HG02870 (cell line): ENCODE measurements at regions not wholly inside any gene's neighbourhood (a gene's known extent, or its start where the extent isn't known, plus 50 kb on each side); places are given as distances from the start of the nearest gene placed in this dataset.
A peak's percentile ranks its signal among the peaks of the same experiment; 100 is the strongest.

Experiments used
- ATAC-seq: cut with Tn5 transposase; IDR thresholded peaks from one replicate; pipeline ENCODE4 v1.9.1; 2021; ENCODE audit warnings: mild to moderate bottlenecking, moderate library complexity; ENCODE audit not compliant: unreplicated experiment

DNA sequence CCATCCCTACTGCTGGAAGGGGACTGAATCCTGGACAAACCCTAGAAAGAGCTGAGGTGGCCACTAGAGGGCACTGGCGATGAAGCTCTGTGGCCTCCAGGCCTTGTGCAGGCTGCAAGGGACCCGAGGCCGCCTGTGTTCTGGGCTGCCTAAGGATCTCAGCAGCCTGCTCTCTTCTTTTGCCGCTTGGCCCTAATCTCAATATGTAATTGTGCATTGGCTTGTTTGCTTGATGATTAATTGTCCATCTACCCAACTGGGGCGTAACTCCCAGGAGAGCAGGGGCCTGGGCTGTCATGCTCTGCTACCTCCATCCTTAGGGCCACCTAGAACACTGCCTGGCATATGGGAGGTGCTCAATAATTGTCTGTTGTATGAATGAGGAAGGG, 73.8 kb downstream of the SYNE3 start:
- ATAC-seq, result peak; percentile 71

DNA sequence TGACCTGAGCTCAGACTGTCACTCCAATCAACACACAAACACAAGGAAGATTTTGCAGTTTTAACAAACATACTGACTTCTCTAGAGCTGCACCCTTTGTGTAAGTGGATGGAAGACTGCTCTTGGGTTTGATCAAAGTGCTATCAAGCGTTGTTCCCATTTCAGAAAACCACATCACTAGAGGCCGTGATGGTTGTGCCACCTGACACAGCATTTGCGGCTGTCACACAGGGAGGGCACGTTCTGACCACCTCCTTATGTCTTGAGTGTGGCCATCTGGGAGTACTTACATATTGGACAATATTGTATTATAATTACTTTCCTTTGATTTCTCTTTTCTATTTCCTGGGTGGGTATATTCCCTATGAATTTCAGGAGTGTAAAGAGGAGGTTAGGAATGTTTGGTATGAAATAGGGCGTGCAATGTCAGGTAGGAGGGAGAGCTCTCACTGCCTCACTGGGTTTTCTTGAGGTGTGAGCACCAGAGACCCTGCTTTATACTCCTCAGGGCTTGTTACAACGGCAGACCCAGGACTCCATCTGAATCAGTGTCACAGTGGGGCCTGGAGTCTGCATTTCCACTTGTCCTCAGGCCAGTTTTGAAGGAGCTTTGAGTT, 74.3 kb downstream of the SYNE3 start:
- ATAC-seq, result no peak

DNA sequence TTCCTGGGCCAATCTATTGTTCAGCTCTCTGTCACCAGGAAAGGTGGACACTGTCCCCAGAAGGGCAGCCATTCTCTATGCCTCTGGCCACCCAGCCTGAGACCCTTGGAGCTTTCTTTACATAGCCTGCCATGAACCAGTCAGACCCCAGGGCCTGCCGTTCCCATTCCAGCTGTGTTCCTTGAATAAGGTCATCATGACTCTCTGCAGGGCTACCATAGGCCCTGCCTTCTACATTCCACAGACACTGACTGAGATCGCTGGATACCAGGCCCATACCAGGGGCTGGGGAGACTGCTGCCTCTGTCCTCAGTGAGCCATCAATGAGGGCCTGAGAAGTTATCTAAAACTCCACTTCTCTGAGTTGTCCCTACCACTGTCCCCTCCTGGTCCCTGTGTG, 75.5 kb downstream of the SYNE3 start:
- ATAC-seq, result no peak

DNA sequence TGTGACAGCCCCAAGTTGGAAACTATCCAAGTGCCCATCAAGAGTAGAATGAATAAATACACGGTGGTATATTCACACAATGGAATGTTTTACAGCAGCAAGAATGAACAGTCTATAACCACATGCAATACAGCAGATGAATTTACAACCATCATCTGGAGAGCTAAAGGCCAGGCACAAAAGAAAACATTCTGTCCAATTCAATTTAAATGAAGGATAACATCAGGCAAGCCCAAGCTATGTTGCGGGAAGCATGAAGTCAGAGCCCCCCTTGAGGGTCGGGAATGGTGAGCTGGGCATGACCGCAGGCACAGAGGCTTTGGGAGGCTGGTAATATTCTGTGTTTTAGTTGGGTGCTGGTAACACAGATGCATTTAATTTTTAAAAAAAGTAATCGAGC, 76.0 kb downstream of the SYNE3 start:
- ATAC-seq, result no peak

DNA sequence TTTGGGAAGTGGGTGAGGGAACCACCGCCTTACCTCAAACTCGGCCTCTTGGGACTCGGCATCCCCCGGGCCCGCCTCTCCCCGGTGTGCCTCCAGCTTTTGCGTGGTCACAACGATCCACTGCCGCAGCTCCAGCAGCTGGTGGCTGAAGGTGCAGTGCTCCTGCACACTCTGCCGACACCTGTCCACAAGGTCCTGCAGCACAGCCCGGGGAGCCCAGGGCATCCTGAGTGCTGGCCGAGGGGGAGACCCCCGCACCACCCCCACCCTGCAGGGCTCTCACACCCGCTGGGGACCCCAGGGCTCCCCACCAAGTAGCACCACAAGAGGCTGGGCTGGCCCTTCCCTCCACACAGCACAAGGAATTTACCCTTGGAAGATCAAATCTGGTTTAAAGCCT, 76.6 kb downstream of the SYNE3 start:
- no peak for ATAC-seq

DNA sequence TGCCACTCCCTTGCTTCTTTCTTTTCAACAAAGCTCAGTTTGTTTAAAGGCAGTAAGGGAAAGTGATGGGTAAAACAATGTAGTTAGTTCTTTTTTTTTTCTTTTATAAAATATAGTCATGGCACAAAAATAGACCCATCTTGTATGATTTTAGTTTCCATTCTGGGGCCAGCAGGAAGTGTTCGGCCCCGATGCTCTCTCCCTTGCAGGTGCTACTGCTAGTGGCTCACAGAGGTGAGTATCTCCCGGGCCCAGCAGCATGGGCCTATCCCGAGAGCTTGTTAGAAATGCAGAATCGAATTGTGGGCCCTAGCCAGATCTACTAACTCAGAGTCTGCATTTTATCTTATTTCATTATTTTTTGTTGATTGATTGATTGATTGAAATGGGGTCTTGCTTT, 78.7 kb downstream of the SYNE3 start:
- no peak for ATAC-seq

DNA sequence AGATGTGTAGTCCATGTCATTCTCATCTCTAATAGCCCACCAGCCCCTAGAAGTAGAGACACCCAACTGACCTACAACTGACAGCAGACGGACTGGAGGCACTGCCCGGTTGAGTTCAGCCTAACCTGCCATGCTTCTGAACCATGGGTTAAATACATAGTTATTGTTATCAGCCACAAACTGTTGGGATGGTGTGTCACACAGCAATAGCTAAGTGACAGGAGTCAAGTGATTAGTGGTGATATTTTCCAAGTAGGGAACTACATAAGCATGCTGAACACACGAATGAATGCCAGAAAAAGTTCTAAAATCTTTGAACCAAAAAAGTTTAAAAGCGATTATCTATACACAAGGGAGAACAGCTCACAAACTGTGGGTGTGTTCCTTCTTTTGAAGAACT, 80.1 kb downstream of the SYNE3 start:
- ATAC-seq, result no peak

DNA sequence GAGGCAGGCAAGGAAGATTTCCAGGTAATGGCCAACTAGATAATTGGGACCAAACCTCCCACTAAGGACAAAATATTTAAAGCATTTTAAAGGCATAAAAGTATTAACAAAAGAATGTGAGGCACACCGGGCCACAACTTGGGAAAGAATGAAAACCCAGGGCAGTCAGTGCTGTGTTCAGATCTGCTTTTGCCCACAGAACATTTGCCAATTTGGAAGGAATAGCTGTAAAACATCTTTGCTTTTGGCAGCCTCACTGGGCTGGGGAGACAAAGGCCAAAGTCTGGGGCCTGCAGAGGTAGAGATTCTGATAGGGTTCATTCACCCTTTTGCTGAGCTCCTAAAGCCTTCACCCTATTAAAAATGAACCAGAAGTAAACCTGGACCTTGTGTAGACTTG, 82.3 kb downstream of the SYNE3 start:
- ATAC-seq, result no peak

DNA sequence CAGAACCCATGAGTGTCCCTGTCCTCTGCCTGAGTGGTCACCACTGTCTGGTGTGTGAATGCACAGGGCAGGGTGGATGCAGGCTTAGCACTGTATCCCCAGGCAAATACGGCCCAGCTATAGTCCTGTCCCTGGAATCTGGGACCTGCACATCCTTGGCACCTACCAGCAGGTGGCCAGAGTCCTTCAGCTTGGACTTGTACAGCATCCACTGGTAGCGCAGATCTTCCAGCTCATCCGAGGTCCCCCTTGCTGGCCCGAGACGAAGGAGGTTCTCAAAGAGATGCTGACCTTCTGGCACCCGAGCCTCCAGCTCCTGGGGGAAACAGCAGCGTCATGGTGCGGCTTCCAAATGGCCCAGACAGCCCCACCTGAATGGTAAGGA, 83.4 kb downstream of the SYNE3 start:
- no peak for ATAC-seq

DNA sequence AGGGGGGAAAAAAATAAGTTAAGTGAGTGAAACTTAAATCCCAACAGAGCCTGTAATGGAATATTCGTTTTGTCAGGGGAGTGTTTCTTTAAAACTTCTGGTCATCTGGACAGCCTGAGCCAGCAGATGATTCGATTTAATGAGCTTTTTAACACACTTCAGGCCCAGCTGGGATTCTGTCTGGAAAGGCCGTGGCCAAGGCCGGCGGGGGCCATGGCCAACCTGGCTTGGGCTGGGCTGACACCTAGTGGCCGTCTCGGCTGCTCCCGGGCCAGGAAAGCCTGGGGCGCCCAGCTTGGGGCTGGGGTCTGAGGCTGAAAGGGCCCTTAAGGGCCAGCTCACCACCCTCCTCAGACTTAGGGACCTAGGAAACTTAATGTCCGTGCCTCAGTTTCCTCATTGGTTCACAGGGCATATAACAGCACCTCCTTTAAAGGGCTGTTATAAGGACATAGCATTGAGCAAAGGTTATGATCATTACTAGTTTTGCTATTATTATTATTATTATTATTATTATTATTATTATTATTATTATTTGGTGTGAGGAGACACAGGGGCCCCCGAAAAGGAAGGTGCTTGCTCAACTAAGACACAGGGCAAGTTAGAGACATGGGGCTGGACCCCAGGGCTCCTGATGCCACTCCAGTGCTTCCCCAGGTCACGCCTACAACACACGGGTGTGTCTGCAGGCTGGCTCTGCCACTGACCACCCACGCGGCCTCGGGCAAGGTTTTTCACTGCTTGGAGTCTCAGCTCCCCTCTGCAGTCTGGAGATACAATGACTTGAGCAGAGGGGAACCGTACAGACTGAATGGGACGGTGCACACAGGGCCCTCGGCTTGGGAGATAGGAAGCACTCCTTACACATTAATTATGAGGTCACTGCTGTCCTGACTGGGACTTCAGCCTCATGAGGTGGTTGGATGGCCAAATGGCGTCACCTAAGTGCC, 84.0 kb downstream of the SYNE3 start:
- no peak for ATAC-seq

DNA sequence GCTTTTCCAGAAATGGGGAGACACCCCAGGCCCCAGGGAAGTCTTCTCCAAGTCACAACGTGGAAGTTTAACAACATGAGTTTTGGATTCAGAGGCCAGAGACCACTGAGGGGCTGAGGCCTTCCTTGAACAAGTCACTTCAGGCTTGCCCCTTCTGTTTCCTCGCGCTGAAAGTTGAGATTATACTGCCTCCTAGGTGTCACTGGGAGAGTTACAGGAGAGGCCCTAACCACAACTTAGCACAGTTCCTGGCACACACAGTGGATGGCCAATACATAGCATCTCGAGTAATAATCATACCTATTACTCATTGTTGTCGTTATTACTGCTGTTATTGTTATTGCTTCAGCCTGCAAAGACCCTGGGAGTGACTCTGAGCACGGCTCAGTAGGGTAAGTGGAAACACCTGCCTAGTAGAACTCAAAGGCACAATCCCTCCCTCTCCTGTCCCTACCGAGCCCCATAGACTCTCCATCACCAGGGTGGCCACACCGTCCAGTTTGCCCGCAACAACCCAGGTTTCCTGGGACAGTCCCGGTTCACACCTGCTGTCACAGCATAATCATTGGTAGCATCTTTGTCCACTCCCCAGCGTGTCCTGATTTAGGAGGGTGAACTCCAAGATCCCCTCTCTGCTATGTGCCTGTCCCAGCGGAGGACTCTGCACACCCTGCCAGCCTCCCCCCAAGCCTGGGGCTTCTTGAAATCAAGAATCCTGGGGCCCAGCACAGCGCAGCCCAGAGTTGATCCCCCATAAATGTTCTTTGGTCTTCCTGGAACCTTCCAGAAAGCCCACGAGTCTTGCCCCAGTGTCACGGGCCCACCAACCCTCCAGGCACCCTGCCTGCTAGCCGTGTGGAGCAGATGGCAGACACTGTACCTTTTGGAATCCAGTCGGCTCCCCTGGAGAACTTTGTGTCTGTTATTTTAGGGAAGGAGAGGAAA, 85.0 kb downstream of the SYNE3 start:
- no peak for ATAC-seq

DNA sequence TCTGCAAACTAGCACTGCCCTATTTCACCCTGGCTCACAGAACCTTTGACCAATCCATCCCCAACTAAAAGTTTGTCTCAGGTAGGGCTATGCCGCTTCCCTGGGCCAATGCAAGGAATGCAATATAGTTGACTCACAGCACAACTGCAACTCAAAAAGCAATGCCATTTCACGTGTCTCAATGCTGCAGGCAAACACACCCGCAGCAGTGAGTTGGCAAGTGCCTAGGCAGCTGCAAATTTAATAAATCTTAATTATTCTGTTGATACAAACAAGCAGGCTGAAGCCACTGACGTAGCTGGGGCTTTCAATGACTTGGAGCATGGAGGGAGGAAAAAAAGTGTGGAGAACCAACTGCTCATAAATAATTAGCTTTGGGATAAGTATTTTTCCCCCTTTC, 87.9 kb downstream of the SYNE3 start:
- no peak for ATAC-seq

DNA sequence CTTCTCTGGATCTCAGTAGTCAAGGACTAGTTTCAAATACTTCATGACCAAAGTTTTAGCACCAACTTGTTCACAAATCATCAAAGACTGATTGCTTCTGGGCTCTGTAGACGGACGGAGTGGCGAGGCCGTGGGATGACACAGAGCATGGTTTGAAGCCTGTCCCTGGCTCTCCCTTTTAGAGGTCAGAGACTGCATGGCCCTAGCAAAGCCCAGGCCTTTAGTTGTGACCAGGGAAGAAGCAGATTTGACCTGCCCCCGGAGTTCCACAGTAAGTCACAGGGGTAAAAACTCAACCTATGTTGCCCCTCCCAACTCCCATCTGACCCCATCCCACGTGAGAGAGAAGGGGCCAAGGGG, 90.4 kb downstream of the SYNE3 start:
- no peak for ATAC-seq

DNA sequence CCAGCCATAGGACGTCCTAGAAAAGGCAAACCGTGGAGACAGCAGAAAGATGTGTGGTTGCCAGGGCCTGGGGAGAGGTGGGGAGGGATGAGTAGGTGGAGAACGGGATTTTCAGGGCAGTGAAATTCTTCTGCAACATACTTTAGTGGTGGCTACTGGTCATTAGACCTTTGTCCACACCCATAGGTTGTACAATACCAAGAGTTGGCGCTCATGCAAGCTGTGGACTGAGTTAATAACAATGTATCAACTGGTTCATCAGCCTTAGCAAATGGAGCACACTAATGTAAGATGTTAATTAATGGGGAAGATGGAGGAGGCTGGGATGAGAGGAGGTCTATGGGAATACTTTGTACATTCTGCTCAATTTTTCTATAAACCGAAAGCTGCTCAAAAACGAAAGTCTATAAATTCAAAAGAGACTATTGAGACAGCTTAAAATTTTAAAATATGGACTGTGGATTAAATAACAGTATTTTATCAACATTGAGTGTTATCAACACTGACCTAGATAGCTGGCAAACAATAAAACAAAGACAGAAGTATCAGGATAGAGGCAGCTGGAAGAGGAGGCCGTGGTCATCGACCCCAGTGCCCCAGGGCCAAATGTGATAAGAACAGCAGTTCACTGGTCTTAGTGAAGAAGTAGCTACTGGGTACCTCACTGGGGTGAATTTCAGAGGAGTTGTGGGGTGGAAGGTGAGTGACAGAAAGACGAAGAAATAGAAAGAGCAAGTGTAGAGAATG, 90.9 kb downstream of the SYNE3 start:
- ATAC-seq, result no peak

DNA sequence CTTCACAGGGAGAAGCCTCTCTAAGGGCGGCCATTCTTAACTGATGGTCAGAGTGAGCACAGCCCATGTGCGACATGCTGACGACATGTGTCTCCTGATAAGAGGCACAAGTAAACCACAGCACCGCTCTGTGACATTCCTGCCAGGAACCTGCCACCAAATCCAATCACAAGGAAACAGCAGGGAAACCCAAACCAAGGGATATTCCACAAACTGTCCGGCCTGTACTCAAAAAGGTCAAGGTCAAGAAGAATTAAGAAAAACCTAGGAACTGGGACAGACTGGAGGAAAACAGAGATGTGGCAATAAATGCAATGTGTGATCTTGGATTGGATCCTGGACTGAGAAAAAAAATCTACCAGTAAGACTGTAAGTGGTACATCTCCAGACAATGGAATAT, 91.9 kb downstream of the SYNE3 start:
- no peak for ATAC-seq

DNA sequence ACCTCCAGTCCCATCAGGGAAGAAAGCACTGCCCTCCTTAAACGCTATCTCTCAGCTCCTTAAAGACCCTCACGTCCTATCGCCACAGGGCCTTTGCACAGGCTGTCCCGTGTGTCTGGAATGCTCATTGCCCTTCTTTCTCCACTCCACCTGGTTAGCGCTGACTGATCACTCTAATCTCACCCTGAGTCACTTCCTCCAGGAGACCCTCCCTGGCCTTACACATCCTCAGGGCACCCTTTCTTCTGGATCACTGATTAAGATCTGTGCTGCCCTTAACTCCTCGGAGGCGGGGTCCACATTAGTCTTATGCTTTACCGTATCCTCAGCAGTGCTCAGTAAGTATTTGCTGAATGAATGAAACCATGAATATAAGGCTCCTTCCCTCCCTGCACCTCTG, 94.7 kb downstream of the SYNE3 start:
- ATAC-seq, result no peak

DNA sequence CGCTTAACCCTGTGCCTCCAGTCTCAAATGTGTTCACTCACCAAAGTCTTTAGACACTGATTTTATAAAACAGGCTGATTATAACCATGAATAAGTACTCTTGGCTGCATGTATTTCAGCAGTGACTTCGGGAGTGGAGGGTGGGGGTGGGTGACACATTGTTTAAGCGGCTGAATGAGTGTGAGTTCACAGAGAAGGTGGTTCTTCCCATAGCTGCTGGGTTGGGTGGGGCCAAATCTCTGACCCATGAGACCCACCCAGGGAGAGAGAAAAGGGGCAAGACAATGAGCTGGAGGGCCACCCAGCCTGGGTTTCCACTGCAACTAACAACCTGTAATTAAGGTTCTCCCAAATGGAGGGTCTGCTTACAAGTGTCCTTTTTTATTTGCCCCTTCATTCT, 96.4 kb downstream of the SYNE3 start:
- ATAC-seq, result no peak

DNA sequence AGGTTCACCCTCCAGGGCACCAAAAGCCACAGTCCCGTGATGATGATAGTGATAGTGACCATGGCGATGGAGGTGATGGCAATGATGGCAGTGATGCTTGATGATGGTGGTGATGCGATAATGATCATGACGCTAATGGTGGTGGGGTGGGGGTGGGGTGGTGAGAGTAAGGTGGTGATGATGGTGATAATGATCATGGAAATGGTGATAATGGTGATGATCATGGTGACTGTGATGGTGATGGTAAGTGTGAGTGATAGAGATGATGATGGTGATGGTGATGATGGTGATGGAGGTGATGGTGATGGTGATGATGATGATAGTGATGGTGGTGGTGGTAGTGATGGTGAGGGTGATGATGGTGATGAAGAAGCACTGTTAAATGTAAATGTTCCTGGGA, 96.9 kb downstream of the SYNE3 start:
- no peak for ATAC-seq

DNA sequence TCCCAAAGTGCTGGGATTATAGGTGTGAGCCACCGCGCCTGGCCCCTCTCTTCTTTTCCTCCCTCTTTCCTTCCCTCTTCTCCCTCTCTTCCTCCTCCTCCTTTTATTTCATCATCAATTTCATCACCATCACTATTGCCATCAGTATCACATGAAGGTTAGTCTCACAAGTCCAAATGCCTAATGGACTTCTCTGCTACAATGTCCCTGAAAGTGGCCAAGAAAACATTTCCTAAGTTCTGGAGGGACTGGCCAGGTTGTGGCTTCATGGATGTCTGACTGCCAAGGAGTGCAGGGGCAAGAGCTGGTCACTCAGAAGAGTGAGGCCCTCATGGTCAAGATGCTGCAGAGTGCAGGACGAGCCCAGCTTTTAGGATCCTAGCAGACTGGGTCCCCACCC, 97.6 kb downstream of the SYNE3 start:
- ATAC-seq, result no peak

DNA sequence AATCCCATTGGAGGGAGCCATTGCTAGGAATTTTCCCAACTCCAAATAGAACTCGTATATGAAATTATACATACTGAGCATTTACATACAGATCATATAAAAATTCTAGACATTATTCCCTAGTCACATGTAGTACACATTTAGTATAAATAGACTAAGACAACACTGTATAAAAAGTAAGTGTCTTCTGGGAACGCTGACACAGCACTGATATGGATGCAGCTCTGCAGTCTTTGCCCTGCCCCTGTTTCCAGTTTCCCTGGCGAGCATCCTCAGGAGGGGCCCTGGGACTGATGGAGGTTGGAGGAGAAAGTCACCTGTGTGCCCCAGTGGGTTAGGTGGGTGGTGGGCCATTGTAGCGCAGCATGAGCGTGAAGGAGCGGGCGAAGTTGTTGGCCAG, 97.8 kb upstream of the CLMN start:
- ATAC-seq, result no peak

DNA sequence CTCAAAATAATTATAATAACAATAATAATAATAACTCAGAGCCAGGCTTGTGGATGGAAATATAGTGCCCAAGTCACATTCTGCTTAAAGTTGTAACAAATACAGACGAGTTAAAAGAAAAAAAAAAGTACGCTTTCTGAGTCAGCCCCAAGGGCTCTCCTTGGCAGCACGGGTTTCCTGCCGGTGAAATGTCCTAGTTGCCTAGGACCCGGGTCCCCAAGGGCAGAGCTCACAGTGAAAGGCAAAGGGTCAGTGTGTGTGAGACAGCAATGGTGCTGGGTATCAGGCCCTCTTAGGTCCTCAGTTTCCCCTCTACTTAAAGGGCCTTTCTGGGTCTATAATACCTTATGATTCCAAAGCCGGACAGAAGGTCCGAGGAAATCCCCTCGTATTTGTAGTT, 96.3 kb upstream of the CLMN start:
- no peak for ATAC-seq
